GM13977 (cell line): ENCODE measurements at regions not wholly inside any gene's neighbourhood (a gene's known extent, or its start where the extent isn't known, plus 50 kb on each side); places are given as distances from the start of the nearest gene placed in this dataset.

ENCODE experiments used
- DNase-seq: peaks from one replicate; pipeline ENCODE4 v3.0.0; 2012; ENCODE audit warnings: low spot score
- in situ Hi-C: fragments of 300-500 bp; cut with MboI; formaldehyde crosslinking; loops from one replicate; pipeline ENCODE4 v1.12.0; 2022; ENCODE audit warnings: low sequenced_read_pairs, low pct_unique_long_range_greater_than_20kb, mixed read lengths, inconsistent platforms; ENCODE audit not compliant: unreplicated experiment
- TF ChIP-seq, protein P1 (sequence below): IDR thresholded peaks from 2 replicates; pipeline ENCODE4 v1.5.1; 2012; ENCODE audit warnings: mild to moderate bottlenecking, control low read depth; ENCODE audit not compliant: insufficient read depth; ENCODE audit errors: extremely low read depth, missing control alignments

DNA sequence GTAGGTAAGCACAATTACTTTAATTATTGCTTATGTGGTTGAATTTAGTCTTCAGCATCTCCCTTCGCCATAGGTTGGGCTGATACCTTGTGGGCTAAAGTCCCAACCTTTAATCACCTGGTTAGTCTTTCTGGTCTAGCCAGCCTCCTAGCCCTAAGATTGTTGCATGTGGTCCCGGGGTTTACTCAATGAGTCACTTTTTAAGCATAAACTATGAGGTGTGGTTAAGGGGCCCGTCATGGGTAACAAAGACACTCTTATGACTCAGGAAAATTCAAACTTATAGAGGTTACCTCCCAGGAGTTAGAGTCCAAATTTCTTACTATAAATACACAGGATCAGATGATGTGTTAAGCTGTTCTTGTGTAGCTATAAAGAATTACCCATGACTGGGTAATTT lies 841.6 kb downstream of the TRIB2 start:
- in situ Hi-C loops = no loop called here
- DNase-seq = peak; percentile 8
- TF ChIP-seq, protein P1, sequence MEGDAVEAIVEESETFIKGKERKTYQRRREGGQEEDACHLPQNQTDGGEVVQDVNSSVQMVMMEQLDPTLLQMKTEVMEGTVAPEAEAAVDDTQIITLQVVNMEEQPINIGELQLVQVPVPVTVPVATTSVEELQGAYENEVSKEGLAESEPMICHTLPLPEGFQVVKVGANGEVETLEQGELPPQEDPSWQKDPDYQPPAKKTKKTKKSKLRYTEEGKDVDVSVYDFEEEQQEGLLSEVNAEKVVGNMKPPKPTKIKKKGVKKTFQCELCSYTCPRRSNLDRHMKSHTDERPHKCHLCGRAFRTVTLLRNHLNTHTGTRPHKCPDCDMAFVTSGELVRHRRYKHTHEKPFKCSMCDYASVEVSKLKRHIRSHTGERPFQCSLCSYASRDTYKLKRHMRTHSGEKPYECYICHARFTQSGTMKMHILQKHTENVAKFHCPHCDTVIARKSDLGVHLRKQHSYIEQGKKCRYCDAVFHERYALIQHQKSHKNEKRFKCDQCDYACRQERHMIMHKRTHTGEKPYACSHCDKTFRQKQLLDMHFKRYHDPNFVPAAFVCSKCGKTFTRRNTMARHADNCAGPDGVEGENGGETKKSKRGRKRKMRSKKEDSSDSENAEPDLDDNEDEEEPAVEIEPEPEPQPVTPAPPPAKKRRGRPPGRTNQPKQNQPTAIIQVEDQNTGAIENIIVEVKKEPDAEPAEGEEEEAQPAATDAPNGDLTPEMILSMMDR = no peak

DNA sequence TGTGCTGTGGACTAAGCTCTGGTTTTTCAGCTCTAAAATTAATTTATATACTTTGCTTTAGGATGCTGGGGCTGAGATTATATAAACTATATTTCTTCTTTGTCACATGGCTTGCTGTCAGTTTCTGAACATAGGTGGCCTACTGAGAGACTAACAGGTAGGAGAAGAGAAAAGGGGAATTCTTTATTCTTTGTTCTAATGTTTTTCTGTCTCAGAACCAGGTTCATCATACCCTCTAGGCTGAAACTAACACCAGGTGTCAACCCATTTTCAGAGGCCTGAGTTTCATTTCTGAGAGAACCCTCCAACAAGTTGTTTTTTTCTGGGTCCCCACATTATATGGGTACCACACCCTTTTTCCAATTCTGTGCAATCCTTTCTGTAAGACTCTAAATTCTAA lies 843.6 kb downstream of the TRIB2 start:
- TF ChIP-seq, protein P1 = no peak
- in situ Hi-C loops = no loop called here
- DNase-seq = no peak

DNA sequence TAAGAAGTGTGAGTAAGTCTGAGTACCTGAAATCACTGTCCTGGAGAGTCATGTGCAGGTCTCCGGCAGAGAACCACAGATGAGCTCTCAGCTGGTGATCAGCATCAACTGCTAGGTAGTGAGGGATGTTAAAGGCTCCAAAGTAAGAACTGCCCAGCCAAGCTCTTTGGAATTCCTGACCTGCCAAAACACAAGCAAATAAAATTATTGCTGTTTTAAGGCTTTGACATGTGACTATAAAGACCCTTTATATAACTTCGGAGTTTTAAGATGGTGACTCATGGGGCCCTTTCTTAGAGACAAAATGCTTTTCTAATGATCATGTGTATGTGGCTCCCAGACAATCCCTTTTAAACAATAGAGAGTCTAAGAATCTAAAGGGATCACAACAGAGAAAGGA lies 855.7 kb downstream of the TRIB2 start:
- TF ChIP-seq, protein P1 = no peak
- DNase-seq = no peak
- in situ Hi-C loops = no loop called here

DNA sequence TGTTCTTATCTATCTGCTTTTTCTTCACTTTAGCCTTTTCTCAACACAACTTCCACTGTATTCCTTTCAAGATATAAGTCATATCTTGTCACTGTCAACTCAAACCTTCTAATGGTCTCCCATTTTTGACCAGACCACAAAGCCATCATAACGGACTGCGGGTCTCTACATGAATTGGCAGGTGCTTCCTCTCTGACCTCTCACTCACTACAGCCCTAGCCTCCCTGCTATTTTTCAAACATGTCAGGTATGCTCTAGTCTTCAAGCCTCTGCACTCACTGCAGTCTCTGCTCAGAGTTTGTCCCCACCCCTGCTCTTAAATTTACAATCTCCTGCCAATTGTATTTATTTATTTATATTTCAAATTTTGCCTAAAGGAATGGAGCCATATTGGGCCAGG lies 858.1 kb downstream of the TRIB2 start:
- no peak for DNase-seq
- TF ChIP-seq, protein P1 = no peak
- in situ Hi-C loops = no loop called here

DNA sequence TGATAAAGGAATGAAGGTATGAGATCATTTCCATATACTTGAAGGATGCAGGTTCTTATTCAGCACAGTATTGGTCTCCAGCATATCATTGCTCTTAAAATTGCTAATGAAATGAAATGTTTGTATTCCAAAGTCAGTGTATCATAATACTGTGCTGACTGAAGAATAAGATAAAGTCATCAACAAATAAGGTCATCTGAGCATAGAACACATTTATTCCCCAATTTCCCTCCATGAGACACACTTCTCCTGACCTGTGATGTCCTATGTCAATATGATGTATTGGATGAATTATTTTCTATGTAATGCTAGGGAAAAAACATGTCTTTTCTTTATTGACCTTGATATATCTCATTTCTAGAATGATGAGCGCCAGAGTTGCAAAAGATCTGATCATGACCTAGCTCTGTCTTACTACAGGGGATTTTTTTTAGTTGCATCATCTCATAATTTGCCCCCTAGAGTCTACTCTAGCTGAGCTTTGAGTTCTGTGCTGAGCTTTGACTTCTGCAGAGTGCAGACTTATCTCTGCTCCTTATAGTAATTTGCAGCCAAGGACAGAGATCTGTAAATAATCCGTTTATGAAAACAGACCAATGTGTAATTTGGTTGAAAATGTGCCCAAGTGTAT lies 859.8 kb downstream of the TRIB2 start:
- DNase-seq = no peak
- TF ChIP-seq, protein P1 = no peak
- in situ Hi-C loops = no loop called here

DNA sequence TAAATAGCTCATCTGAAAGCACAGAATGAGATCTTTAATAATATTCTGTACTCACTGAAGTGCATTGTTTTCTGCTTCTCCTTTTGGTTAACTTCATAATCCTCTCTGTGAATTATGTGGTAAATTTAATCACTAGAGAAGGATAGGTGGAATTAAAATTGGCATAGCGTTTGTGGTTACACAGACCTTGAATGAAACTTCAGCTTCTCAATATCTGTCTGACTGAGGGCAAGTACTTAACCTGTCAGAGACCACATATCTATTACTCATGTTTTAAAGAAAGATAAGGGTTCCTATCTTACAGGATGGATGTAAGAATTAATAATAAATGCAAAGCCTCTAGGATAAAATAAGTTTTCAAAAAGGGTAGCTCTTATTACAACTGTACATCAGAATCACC lies 861.8 kb downstream of the TRIB2 start:
- in situ Hi-C loops = no loop called here
- no peak for DNase-seq
- TF ChIP-seq, protein P1 = no peak

DNA sequence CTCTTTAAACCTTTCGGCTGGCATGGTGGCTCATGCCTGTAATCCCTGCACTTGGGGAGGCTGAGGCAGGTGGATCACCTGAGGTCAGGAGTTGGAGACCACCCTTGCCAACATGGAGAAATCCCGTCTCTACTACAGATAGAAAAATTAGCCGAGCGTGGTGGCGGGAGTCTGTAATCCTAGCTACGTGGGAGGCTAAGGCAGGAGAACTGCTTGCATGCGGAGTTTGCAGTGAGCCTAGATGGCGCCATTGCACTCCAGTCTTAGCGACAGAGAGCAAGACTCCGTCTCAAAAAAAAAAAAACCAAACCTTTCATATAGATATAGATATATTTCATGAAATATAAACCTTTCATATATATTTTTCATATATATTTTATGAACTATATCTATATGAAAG lies 864.7 kb downstream of the TRIB2 start:
- TF ChIP-seq, protein P1 = no peak
- in situ Hi-C loops = no loop called here
- no peak for DNase-seq
